H1 (cell line): ENCODE measurements at regions not wholly inside any gene's neighbourhood (a gene's known extent, or its start where the extent isn't known, plus 50 kb on each side); places are given as distances from the start of the nearest gene placed in this dataset.

Experiments used
- EZH2 ChIP-seq: fragments of 200-600 bp; sonication (generic); IDR thresholded peaks from 2 replicates; pipeline ENCODE4 v1.7.1; 2012; ENCODE audit warnings: low read depth, mild to moderate bottlenecking, moderate library complexity, low read length, inconsistent platforms; ENCODE audit not compliant: severe bottlenecking
- HDAC2 ChIP-seq, 2 experiments: fragments of 300-600 bp in 1 of 2; sonication (generic) in 1 of 2; IDR thresholded peaks; 2 replicates each; pipeline ENCODE4 v1.6.1; 2011 to 2012; ENCODE audit warnings: low read depth in 2 of 2, low read length in 2 of 2, mild to moderate bottlenecking in 2 of 2, moderate library complexity in 2 of 2, borderline replicate concordance in 1 of 2, inconsistent platforms in 1 of 2
- TBP ChIP-seq: IDR thresholded peaks from 2 replicates; pipeline ENCODE4 v1.6.1; 2011; ENCODE audit warnings: low read depth, low read length, improper control_type of control experiment

- TF ChIP-seq HDAC2 (IDR thresholded peaks at IDR 0.05; ENCODE audit: borderline replicate concordance in 1 of 2, low read depth in 2 of 2, low read length in 2 of 2) (no peak), EZH2 (no peak), TBP (no peak)
Observed at GRCh38 chr13:109454167-109454917, 332.0 kb downstream of the IRS2 start (continued).
